HEK293T (cell line): ENCODE measurements at regions not wholly inside any gene's neighbourhood (a gene's known extent, or its start where the extent isn't known, plus 50 kb on each side); places are given as distances from the start of the nearest gene placed in this dataset.

Experiments
- CTBP1 ChIP-seq: fragments of 450-650 bp; IDR thresholded peaks from 2 replicates; pipeline ENCODE4 v1.6.1; 2016; ENCODE audit warnings: borderline replicate concordance
- ELF4 ChIP-seq: fragments of 450-650 bp; IDR thresholded peaks from 2 replicates; pipeline ENCODE4 v1.6.1; 2017; ENCODE audit warnings: antibody characterized with exemption
- FOXK2 ChIP-seq: fragments of 450-650 bp; IDR thresholded peaks from 2 replicates; pipeline ENCODE4 v1.6.1; 2016; ENCODE audit warnings: mild to moderate bottlenecking
- HDGF ChIP-seq: fragments of 450-650 bp; IDR thresholded peaks from 2 replicates; pipeline ENCODE4 v1.6.1; 2017; ENCODE audit warnings: antibody characterized with exemption, borderline replicate concordance
- LEF1 ChIP-seq: fragments of 450-650 bp; IDR thresholded peaks from 2 replicates; pipeline ENCODE4 v1.6.1; 2017; ENCODE audit warnings: mild to moderate bottlenecking, borderline replicate concordance
- NFRKB ChIP-seq: fragments of 450-650 bp; IDR thresholded peaks from 2 replicates; pipeline ENCODE4 v1.6.1; 2016; ENCODE audit warnings: mild to moderate bottlenecking, moderate library complexity
- SP1 ChIP-seq: fragments of 450-650 bp; IDR thresholded peaks from 2 replicates; pipeline ENCODE4 v1.6.1; 2017
- ZNF384 ChIP-seq: fragments of 450-650 bp; IDR thresholded peaks from 2 replicates; pipeline ENCODE4 v1.6.1; 2016
- TF ChIP-seq, protein P1 (sequence below): fragments of 450-650 bp; IDR thresholded peaks from 2 replicates; pipeline ENCODE4 v1.6.1; 2016

DNA sequence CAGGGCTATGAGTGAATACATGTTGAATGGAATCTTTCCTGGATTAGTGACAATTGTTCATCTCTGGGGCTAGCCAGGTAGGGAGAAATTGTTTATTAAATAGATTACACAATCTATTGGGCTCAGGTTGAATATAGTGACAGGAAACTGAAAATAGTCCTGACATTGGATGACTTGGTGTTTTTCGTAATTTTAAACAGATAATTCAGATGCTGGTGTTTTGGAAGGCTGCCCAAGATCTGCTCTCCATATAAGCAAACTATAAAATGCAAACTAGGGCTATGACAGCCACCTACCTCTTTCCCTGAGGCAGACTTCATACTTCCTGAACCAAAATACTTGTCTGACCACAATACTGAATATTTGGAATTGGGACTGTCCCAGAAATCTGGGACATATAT lies 99.1 kb downstream of the ENC1 start:
- no peak for TF ChIP-seq FOXK2
- no peak for TF ChIP-seq SP1
- TF ChIP-seq, protein P1, sequence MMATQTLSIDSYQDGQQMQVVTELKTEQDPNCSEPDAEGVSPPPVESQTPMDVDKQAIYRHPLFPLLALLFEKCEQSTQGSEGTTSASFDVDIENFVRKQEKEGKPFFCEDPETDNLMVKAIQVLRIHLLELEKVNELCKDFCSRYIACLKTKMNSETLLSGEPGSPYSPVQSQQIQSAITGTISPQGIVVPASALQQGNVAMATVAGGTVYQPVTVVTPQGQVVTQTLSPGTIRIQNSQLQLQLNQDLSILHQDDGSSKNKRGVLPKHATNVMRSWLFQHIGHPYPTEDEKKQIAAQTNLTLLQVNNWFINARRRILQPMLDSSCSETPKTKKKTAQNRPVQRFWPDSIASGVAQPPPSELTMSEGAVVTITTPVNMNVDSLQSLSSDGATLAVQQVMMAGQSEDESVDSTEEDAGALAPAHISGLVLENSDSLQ = no peak
- no peak for TF ChIP-seq LEF1
- no peak for TF ChIP-seq HDGF
- TF ChIP-seq NFRKB = no peak
- no peak for TF ChIP-seq ELF4
- no peak for TF ChIP-seq ZNF384
- TF ChIP-seq CTBP1 = no peak
